Spleen (tissue), 11 donors: ENCODE measurements at regions not wholly inside any gene's neighbourhood (a gene's known extent, or its start where the extent isn't known, plus 50 kb on each side); places are given as distances from the start of the nearest gene placed in this dataset.

ENCODE experiments used
- DNase-seq: peaks from one replicate; pipeline ENCODE4 v3.0.0-alpha.2; 2020
- H3K27ac ChIP-seq, 8 donors: fragments of 200-600 bp; sonication (generic) in 7 of 8; 1 replicate in 4 of 8; 2 replicates in 4 of 8; pipeline versions ENCODE4 v1.5.0 to v1.8.0; 2016 to 2021; ENCODE audit warnings: inconsistent platforms in 4 of 8, mild to moderate bottlenecking in 4 of 8, moderate library complexity in 1 of 8
- H3K27me3 ChIP-seq, 7 donors: fragments of 200-600 bp; sonication (generic) in 6 of 7; replicated peaks in 1 of 7; 1 replicate in 4 of 7; 2 replicates in 3 of 7; pipeline versions ENCODE4 v1.5.0 to v1.8.0; 2016 to 2021; ENCODE audit warnings: inconsistent platforms in 3 of 7, mild to moderate bottlenecking in 1 of 7
- H3K36me3 ChIP-seq, 6 donors: fragments of 200-600 bp; sonication (generic) in 5 of 6; 1 replicate in 4 of 6; 2 replicates in 2 of 6; pipeline versions ENCODE4 v1.5.0 to v1.8.0; 2016 to 2021; ENCODE audit warnings: inconsistent platforms in 2 of 6
- H3K4me1 ChIP-seq, 6 donors: fragments of 200-600 bp; sonication (generic) in 5 of 6; 1 replicate in 3 of 6; 2 replicates in 3 of 6; pipeline versions ENCODE4 v1.5.0 to v1.8.0; 2016 to 2021; ENCODE audit warnings: inconsistent platforms in 3 of 6
- H3K4me3 ChIP-seq, 8 donors: fragments of 200-600 bp; sonication (generic) in 7 of 8; 1 replicate in 4 of 8; 2 replicates in 4 of 8; pipeline versions ENCODE4 v1.5.0 to v1.8.0; 2016 to 2021; ENCODE audit warnings: inconsistent platforms in 4 of 8, mild to moderate bottlenecking in 4 of 8, moderate library complexity in 2 of 8
- H3K9me3 ChIP-seq, 8 donors: fragments of 200-600 bp; sonication (generic) in 7 of 8; 1 replicate in 4 of 8; 2 replicates in 4 of 8; pipeline versions ENCODE4 v1.5.0 to v1.8.0; 2016 to 2021; ENCODE audit warnings: inconsistent platforms in 4 of 8
- CTCF ChIP-seq, 11 experiments: fragments of 200-600 bp in 7 of 11; fragments of 450-650 bp in 4 of 11; sonication (generic) in 4 of 11; IDR thresholded peaks in 8 of 11; conservative IDR thresholded peaks in 3 of 11; 1 replicate in 7 of 11; 2 replicates in 4 of 11; pipeline versions ENCODE4 v1.4.0 to v1.8.0; 2016 to 2021; ENCODE audit warnings: antibody characterized with exemption in 11 of 11, inconsistent platforms in 4 of 11, mild to moderate bottlenecking in 1 of 11
- POLR2A ChIP-seq, 3 donors: fragments of 450-650 bp; IDR thresholded peaks; one replicate each; pipeline ENCODE4 v1.5.1; 2017; ENCODE audit warnings: antibody characterized with exemption in 3 of 3, mild to moderate bottlenecking in 1 of 3
- POLR2AphosphoS5 ChIP-seq, 3 donors: sonication (generic); formaldehyde crosslinking; IDR thresholded peaks; one replicate each; pipeline ENCODE4 v1.5.1; 2017; ENCODE audit warnings: antibody characterized with exemption in 3 of 3
- WGBS, 5 donors: extraction: QIAGEN DNeasy Blood & Tissue Kit in 3 of 5; methylation state at CpG; one replicate each; pipeline versions ENCODE4 v1.1.5 to v1.1.7; 2013 to 2018; 5-methylcytosine and 5-hydroxymethylcytosine counted together
- intact Hi-C: fragments of 100-400 bp; cut with DNase I; formaldehyde crosslinking; loops from one replicate; pipeline ENCODE4 v1.15.0; 2023; ENCODE audit warnings: low total_unique reads
- donor health status: healthy with polysubstance abuse.
- donor health status: DM: no; HTN: no; CAD: no; lungs with moderate emphysema.
- donor health status: DM: no; HTN: no; CAD: no.
- donor health status: Bipolar disorder and iron deficiency.
- donor health status: healthy.
- donor health status: DM: no; HTN: no; CAD: no.
- donor health status: DM: yes; HTN: yes; CAD: no.

- H3K9me3 ChIP-seq: peaks cover 0 to 37% (median 16%) of the 10 kb centered on the region in 8 donors
- intact Hi-C loops: no loop called here
- no peak overlapping the region for H3K27ac ChIP-seq
- H3K36me3 ChIP-seq: no peaks in the 10 kb centered on the region
- DNase-seq: no peak
- no peak overlapping the region for H3K4me3 ChIP-seq
- H3K4me1 ChIP-seq: no peaks in the 10 kb centered on the region
- no peaks in the 10 kb centered on the region for H3K27me3 ChIP-seq
- 32 to 48% (median 38%) methylated on average over 3 of the region's 3 CpGs for WGBS, 5 donors
- TF ChIP-seq POLR2A (IDR thresholded peaks at IDR 0.05) (no peak), POLR2AphosphoS5 (IDR thresholded peaks at IDR 0.05) (no peak), CTCF (IDR thresholded peaks at IDR 0.05 in 8 of 11, conservative IDR thresholded peaks at IDR 0.05 in 3 of 11) (no peak)
These were observed 1317.6 kb downstream of the PCDH9 start for GRCh38 chr13:65912516-65912915.

- H3K27me3 ChIP-seq: no peaks in the 10 kb centered on the region
- intact Hi-C loops: no loop called here
- no peak overlapping the region for H3K4me3 ChIP-seq
- no peak for DNase-seq
- no peaks in the 10 kb centered on the region for H3K36me3 ChIP-seq
- H3K27ac ChIP-seq: no peak overlapping the region
- peaks cover 0 to 45% (median 24%) of the 10 kb centered on the region in 8 donors for H3K9me3 ChIP-seq
- 50 to 77% (median 70%) methylated on average over 3 of the region's 3 CpGs for WGBS, 5 donors
- TF ChIP-seq CTCF (IDR thresholded peaks at IDR 0.05 in 8 of 11, conservative IDR thresholded peaks at IDR 0.05 in 3 of 11) (no peak), POLR2AphosphoS5 (IDR thresholded peaks at IDR 0.05) (no peak), POLR2A (IDR thresholded peaks at IDR 0.05) (no peak)
- no peaks in the 10 kb centered on the region for H3K4me1 ChIP-seq
These were observed 1318.5 kb downstream of the PCDH9 start for GRCh38 chr13:65911546-65912193.

GRCh38 chr13:65909501-65909900, 1320.6 kb downstream of the PCDH9 start:
- H3K4me3 ChIP-seq: no peak overlapping the region
- peaks cover 0 to 51% (median 25%) of the 10 kb centered on the region in 8 donors for H3K9me3 ChIP-seq
- no peaks in the 10 kb centered on the region for H3K4me1 ChIP-seq
- H3K36me3 ChIP-seq: no peaks in the 10 kb centered on the region
- no peak for TF ChIP-seq CTCF (IDR thresholded peaks at IDR 0.05 in 8 of 11, conservative IDR thresholded peaks at IDR 0.05 in 3 of 11)
- DNase-seq: no peak
- WGBS, 5 donors: 67 to 95% (median 88%) methylated on average over 1 of the region's 1 CpG
- no peak overlapping the region for H3K27ac ChIP-seq
- intact Hi-C loops: no loop called here
- no peaks in the 10 kb centered on the region for H3K27me3 ChIP-seq

- intact Hi-C loops: no loop called here
- no peaks in the 10 kb centered on the region for H3K27me3 ChIP-seq
- 72 to 89% (median 83%) methylated on average over 7 of the region's 7 CpGs for WGBS, 5 donors
- H3K27ac ChIP-seq: no peak overlapping the region
- no peak for DNase-seq
- H3K4me3 ChIP-seq: no peak overlapping the region
- no peaks in the 10 kb centered on the region for H3K36me3 ChIP-seq
- no peaks in the 10 kb centered on the region for H3K4me1 ChIP-seq
- TF ChIP-seq POLR2AphosphoS5 (IDR thresholded peaks at IDR 0.05) (no peak), CTCF (IDR thresholded peaks at IDR 0.05 in 8 of 11, conservative IDR thresholded peaks at IDR 0.05 in 3 of 11) (no peak), POLR2A (IDR thresholded peaks at IDR 0.05) (no peak)
- H3K9me3 ChIP-seq: peaks cover 0 to 51% (median 25%) of the 10 kb centered on the region in 8 donors
These were observed 1322.2 kb downstream of the PCDH9 start for GRCh38 chr13:65907666-65908525.
